DMS 273 (cell line): ENCODE measurements at regions not wholly inside any gene's neighbourhood (a gene's known extent, or its start where the extent isn't known, plus 50 kb on each side); places are given as distances from the start of the nearest gene placed in this dataset.

Experiments used
- DNase-seq: peaks from one replicate; lab custom pipeline; 2025; ENCODE audit not compliant: unreplicated experiment; lab: John Stamatoyannopoulos, UW

- no peak for DNase-seq
These were observed 116.1 kb downstream of the UCHL5 start for GRCh38 chr1:192943108-192943507.

- no peak for DNase-seq
These were observed 115.6 kb downstream of the UCHL5 start for GRCh38 chr1:192943522-192943921.

GRCh38 chr1:192945390-192946130 is 113.6 kb downstream of the UCHL5 start:
- no peak for DNase-seq

GRCh38 chr1:192949783-192950182 is 109.4 kb downstream of the UCHL5 start:
- DNase-seq, result no peak

- DNase-seq, result no peak
These were observed 108.2 kb downstream of the UCHL5 start for GRCh38 chr1:192950926-192951325.

GRCh38 chr1:192951691-192952460 is 107.3 kb downstream of the UCHL5 start:
- DNase-seq, result no peak

- DNase-seq, result no peak
These were observed 106.5 kb downstream of the UCHL5 start for GRCh38 chr1:192952646-192953045.

GRCh38 chr1:192954705-192955265 is 104.4 kb downstream of the UCHL5 start:
- DNase-seq, result no peak

GRCh38 chr1:192958350-192958749 is 100.8 kb downstream of the UCHL5 start:
- no peak for DNase-seq

- no peak for DNase-seq
These were observed 100.3 kb downstream of the UCHL5 start for GRCh38 chr1:192958871-192959270.

GRCh38 chr1:192959657-192960186 is 99.4 kb downstream of the UCHL5 start:
- no peak for DNase-seq
